ENCODE measurements at regions not wholly inside any gene's neighbourhood (a gene's known extent, or its start where the extent isn't known, plus 50 kb on each side); places are given as distances from the start of the nearest gene placed in this dataset.
"Not testable (repeated sequence)": the region's sequence is repeated elsewhere in the genome, so short reads cannot be mapped to it uniquely, and the experiment has no call there.

GRCh38 chr14:55848964-55849363 lies 269.0 kb downstream of the KTN1 start:
- DNase-seq, result no peak

- DNase-seq, result no peak
Measured at GRCh38 chr14:55849833-55850232, 268.4 kb upstream of the PELI2 start.

- DNase-seq, result no peak
Measured at GRCh38 chr14:55850825-55851241, 267.4 kb upstream of the PELI2 start.

GRCh38 chr14:55851301-55851700 lies 266.9 kb upstream of the PELI2 start:
- no peak for DNase-seq

GRCh38 chr14:55851961-55852360 lies 266.2 kb upstream of the PELI2 start:
- no peak for DNase-seq

- no peak for DNase-seq
Measured at GRCh38 chr14:55855751-55856150, 262.5 kb upstream of the PELI2 start.

- no peak for DNase-seq
Measured at GRCh38 chr14:55858604-55859003, 259.6 kb upstream of the PELI2 start.

- not testable (repeated sequence) for DNase-seq
Measured at GRCh38 chr14:55861561-55861960, 256.6 kb upstream of the PELI2 start.

GRCh38 chr14:55864890-55865655 lies 253.1 kb upstream of the PELI2 start:
- no peak for DNase-seq

GRCh38 chr14:55867311-55867710 lies 250.9 kb upstream of the PELI2 start:
- no peak for DNase-seq

GRCh38 chr14:55867719-55868118 lies 250.5 kb upstream of the PELI2 start:
- DNase-seq, result no peak

- no peak for DNase-seq
Measured at GRCh38 chr14:55869397-55870049, 248.7 kb upstream of the PELI2 start.

- DNase-seq, result no peak
Measured at GRCh38 chr14:55873169-55873568, 245.0 kb upstream of the PELI2 start.

- DNase-seq, result no peak
Measured at GRCh38 chr14:55874785-55875184, 243.4 kb upstream of the PELI2 start.

GRCh38 chr14:55877942-55878341 lies 240.3 kb upstream of the PELI2 start:
- no peak for DNase-seq

- no peak for DNase-seq
Measured at GRCh38 chr14:55881577-55882241, 236.5 kb upstream of the PELI2 start.

- no peak for DNase-seq
Measured at GRCh38 chr14:55884819-55885218, 233.4 kb upstream of the PELI2 start.

GRCh38 chr14:55889124-55889523 lies 229.1 kb upstream of the PELI2 start:
- peak; percentile 74 for DNase-seq

- DNase-seq, result no peak
Measured at GRCh38 chr14:55891692-55892091, 226.5 kb upstream of the PELI2 start.

GRCh38 chr14:55892906-55893305 lies 225.3 kb upstream of the PELI2 start:
- no peak for DNase-seq

- DNase-seq, result no peak
Measured at GRCh38 chr14:55893705-55894104, 224.5 kb upstream of the PELI2 start.

GRCh38 chr14:55897031-55897430 lies 221.2 kb upstream of the PELI2 start:
- no peak for DNase-seq

- no peak for DNase-seq
Measured at GRCh38 chr14:55898938-55899337, 219.3 kb upstream of the PELI2 start.

GRCh38 chr14:55899531-55899930 lies 218.7 kb upstream of the PELI2 start:
- no peak for DNase-seq
